ENCODE measurements at regions not wholly inside any gene's neighbourhood (a gene's known extent, or its start where the extent isn't known, plus 50 kb on each side); places are given as distances from the start of the nearest gene placed in this dataset.

- H3K4me3 ChIP-seq (ENCODE audit: low read depth, low read length), result no peak overlapping the region
- no peak for TF ChIP-seq CTCF (IDR thresholded peaks at IDR 0.05; ENCODE audit: low read depth, low read length)
Measured at GRCh38 chr2:48819206-48819735, 63.7 kb upstream of the LHCGR start.

GRCh38 chr2:48817355-48817754 is 61.8 kb upstream of the LHCGR start:
- TF ChIP-seq CTCF (IDR thresholded peaks at IDR 0.05; ENCODE audit: low read depth, low read length), result no peak
- no peak overlapping the region for H3K4me3 ChIP-seq (ENCODE audit: low read depth, low read length)

- no peak for TF ChIP-seq CTCF (IDR thresholded peaks at IDR 0.05; ENCODE audit: low read depth, low read length)
- no peak overlapping the region for H3K4me3 ChIP-seq (ENCODE audit: low read depth, low read length)
Measured at GRCh38 chr2:48812416-48812815, 56.9 kb upstream of the LHCGR start.

GRCh38 chr2:48808311-48808710 is 52.8 kb upstream of the LHCGR start:
- no peak overlapping the region for H3K4me3 ChIP-seq (ENCODE audit: low read depth, low read length)
- no peak for TF ChIP-seq CTCF (IDR thresholded peaks at IDR 0.05; ENCODE audit: low read depth, low read length)
